Hepatocyte (in vitro differentiated cells): ENCODE measurements at regions not wholly inside any gene's neighbourhood (a gene's known extent, or its start where the extent isn't known, plus 50 kb on each side); places are given as distances from the start of the nearest gene placed in this dataset.

Source experiments
- DNase-seq: peaks from one replicate; pipeline ENCODE4 v3.0.0-alpha.2; 2016; ENCODE audit warnings: low spot score
- H2AFZ ChIP-seq: fragments of 200-600 bp; sonication (generic); 2 replicates; pipeline ENCODE4 v1.6.0; 2016; ENCODE audit warnings: antibody characterized with exemption, mild to moderate bottlenecking
- H3K27ac ChIP-seq: fragments of 200-600 bp; sonication (generic); 2 replicates; pipeline ENCODE4 v1.5.1; 2016; ENCODE audit warnings: mild to moderate bottlenecking
- H3K27me3 ChIP-seq: fragments of 200-600 bp; sonication (generic); 2 replicates; pipeline ENCODE4 v1.6.1; 2016
- H3K36me3 ChIP-seq: fragments of 200-600 bp; sonication (generic); replicated peaks from 2 replicates; pipeline ENCODE4 v1.5.1; 2016; ENCODE audit warnings: low read depth; ENCODE audit not compliant: insufficient read depth
- H3K4me1 ChIP-seq: fragments of 200-600 bp; sonication (generic); 2 replicates; pipeline ENCODE4 v1.5.1; 2016; ENCODE audit warnings: mild to moderate bottlenecking, moderate library complexity; ENCODE audit not compliant: insufficient read depth
- H3K4me2 ChIP-seq: fragments of 200-600 bp; sonication (generic); 2 replicates; pipeline ENCODE4 v1.6.0; 2016
- H3K4me3 ChIP-seq: fragments of 200-600 bp; sonication (generic); 2 replicates; pipeline ENCODE4 v1.5.1; 2016; ENCODE audit warnings: mild to moderate bottlenecking
- H3K79me2 ChIP-seq: fragments of 200-600 bp; sonication (generic); 2 replicates; pipeline ENCODE4 v1.6.0; 2017; ENCODE audit warnings: mild to moderate bottlenecking
- H3K9me2 ChIP-seq: fragments of 200-600 bp; sonication (generic); replicated peaks from 2 replicates; pipeline ENCODE4 v1.6.0; 2017; ENCODE audit warnings: mild to moderate bottlenecking; ENCODE audit not compliant: insufficient read depth
- H3K9me3 ChIP-seq: fragments of 200-600 bp; sonication (generic); 2 replicates; pipeline ENCODE4 v1.5.1; 2016; ENCODE audit warnings: low read depth, mild to moderate bottlenecking
- H4K20me1 ChIP-seq: fragments of 200-600 bp; sonication (generic); 2 replicates; pipeline ENCODE4 v1.6.0; 2016; ENCODE audit warnings: mild to moderate bottlenecking; ENCODE audit not compliant: insufficient read depth, poor library complexity, severe bottlenecking
- EZH2 ChIP-seq: fragments of 200-600 bp; sonication (generic); IDR thresholded peaks from 2 replicates; pipeline ENCODE4 v1.6.1; 2016; ENCODE audit warnings: antibody characterized with exemption, mild to moderate bottlenecking, borderline replicate concordance
- EZH2phosphoT487 ChIP-seq: fragments of 200-600 bp; sonication (generic); IDR thresholded peaks from one replicate; pipeline ENCODE4 v1.6.1; 2018; ENCODE audit warnings: antibody characterized with exemption, mild to moderate bottlenecking, low read depth, moderate library complexity; ENCODE audit not compliant: unreplicated experiment, severe bottlenecking
- WGBS: methylation state at CpG from one replicate; pipeline ENCODE4 v1.1.6; 2016; ENCODE audit warnings: low lambda C conversion rate; ENCODE audit errors: missing lambda C conversion rate; 5-methylcytosine and 5-hydroxymethylcytosine counted together
- TF ChIP-seq, protein P1 (sequence below): fragments of 200-600 bp; sonication (generic); IDR thresholded peaks from 2 replicates; pipeline ENCODE4 v1.5.1; 2016; ENCODE audit warnings: antibody characterized with exemption, mild to moderate bottlenecking; ENCODE audit not compliant: poor library complexity

GRCh38 chr5:94043311-94043710, 301.9 kb upstream of the POU5F2 start:
- no peak overlapping the region for H3K4me2 ChIP-seq
- H3K27me3 ChIP-seq: no peaks in the 10 kb centered on the region
- no peak for DNase-seq
- H3K4me3 ChIP-seq: no peak overlapping the region
- H3K9me3 ChIP-seq: no peaks in the 10 kb centered on the region
- H3K79me2 ChIP-seq: no peaks in the 10 kb centered on the region
- H2AFZ ChIP-seq: no peak overlapping the region
- H3K27ac ChIP-seq: no peak overlapping the region
- no peaks in the 10 kb centered on the region for H4K20me1 ChIP-seq
- no peaks in the 10 kb centered on the region for H3K4me1 ChIP-seq
- H3K36me3 ChIP-seq: no peaks in the 10 kb centered on the region
- no peak for TF ChIP-seq EZH2
- TF ChIP-seq, protein P1, sequence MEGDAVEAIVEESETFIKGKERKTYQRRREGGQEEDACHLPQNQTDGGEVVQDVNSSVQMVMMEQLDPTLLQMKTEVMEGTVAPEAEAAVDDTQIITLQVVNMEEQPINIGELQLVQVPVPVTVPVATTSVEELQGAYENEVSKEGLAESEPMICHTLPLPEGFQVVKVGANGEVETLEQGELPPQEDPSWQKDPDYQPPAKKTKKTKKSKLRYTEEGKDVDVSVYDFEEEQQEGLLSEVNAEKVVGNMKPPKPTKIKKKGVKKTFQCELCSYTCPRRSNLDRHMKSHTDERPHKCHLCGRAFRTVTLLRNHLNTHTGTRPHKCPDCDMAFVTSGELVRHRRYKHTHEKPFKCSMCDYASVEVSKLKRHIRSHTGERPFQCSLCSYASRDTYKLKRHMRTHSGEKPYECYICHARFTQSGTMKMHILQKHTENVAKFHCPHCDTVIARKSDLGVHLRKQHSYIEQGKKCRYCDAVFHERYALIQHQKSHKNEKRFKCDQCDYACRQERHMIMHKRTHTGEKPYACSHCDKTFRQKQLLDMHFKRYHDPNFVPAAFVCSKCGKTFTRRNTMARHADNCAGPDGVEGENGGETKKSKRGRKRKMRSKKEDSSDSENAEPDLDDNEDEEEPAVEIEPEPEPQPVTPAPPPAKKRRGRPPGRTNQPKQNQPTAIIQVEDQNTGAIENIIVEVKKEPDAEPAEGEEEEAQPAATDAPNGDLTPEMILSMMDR: no peak
- TF ChIP-seq EZH2phosphoT487: no peak
- no peaks in the 10 kb centered on the region for H3K9me2 ChIP-seq

DNA sequence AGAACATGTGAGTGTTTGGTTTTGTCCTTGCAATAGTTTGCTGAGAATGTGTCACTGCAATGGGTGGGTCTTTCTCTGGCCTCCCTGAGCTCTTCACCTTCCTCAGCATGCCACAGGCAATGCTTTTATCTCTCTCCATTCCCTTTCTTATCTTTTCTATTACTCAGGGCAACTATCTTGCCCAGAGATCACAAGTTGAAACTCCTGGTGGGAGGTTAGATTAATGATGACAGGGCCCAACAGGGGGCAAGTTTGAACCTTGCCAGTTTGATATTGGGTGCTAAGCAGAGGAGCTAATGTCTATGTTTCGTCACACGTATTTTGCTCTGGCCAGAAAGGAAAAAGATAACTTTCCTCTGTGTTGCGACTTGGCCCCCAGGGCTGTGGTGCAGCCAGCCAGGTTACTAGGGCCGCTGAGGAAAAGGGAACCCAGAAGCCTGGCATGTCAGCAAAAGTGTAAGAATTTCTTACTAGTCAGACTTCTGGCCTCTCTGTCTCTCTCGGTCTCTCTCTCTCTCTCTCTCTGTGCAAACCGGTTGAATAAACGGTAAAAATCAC, 299.3 kb upstream of the POU5F2 start:
- Histone ChIP-seq H3K36me3 (no peaks in the 10 kb centered on the region), H3K79me2 (no peaks in the 10 kb centered on the region), H3K4me2 (no peak overlapping the region), H3K9me3 (no peaks in the 10 kb centered on the region), H2AFZ (no peak overlapping the region), H3K4me1 (no peaks in the 10 kb centered on the region), H3K27me3 (no peaks in the 10 kb centered on the region), H3K4me3 (no peak overlapping the region), H4K20me1 (no peaks in the 10 kb centered on the region), H3K9me2 (no peaks in the 10 kb centered on the region), H3K27ac (peak overlapping the region; percentile 43)
- TF ChIP-seq EZH2phosphoT487 (no peak), EZH2 (no peak)
- TF ChIP-seq, protein P1: no peak
- WGBS: 63% methylated on average over 7 of the region's 7 CpGs
- no peak for DNase-seq

- H3K9me3 ChIP-seq: no peaks in the 10 kb centered on the region
- H4K20me1 ChIP-seq: no peaks in the 10 kb centered on the region
- TF ChIP-seq EZH2phosphoT487: no peak
- TF ChIP-seq EZH2: no peak
- TF ChIP-seq, protein P1: no peak
- H3K27me3 ChIP-seq: no peaks in the 10 kb centered on the region
- no peaks in the 10 kb centered on the region for H3K9me2 ChIP-seq
- no peak overlapping the region for H3K4me3 ChIP-seq
- no peaks in the 10 kb centered on the region for H3K36me3 ChIP-seq
- no peak overlapping the region for H3K4me2 ChIP-seq
- no peak overlapping the region for H3K27ac ChIP-seq
- H3K79me2 ChIP-seq: no peaks in the 10 kb centered on the region
- H2AFZ ChIP-seq: no peak overlapping the region
- no peak for DNase-seq
- no peaks in the 10 kb centered on the region for H3K4me1 ChIP-seq
Observed at GRCh38 chr5:94039101-94039500, 297.7 kb upstream of the POU5F2 start.

DNA sequence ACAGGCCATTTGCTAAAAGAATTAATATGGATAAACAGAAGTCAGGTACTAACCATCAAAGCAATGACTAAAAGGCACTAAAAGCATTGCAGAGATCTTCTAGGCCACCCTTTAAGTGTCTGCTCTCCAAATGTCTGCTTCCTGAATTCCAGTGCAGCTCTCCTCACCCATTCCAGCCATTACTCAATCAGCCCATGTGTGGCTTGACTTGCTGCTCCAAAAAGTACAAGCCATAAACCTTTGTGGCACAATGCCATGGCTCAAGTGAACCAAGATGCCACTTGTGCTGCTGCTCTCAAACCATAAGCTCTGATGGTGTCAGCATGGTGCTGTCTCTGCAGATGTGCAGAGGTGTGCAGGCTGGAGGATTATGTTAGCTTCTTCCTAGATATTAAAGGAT, 290.2 kb upstream of the POU5F2 start:
- no peak for DNase-seq
- no peak overlapping the region for H2AFZ ChIP-seq

More for the DNA sequence above, 290.2 kb upstream of the POU5F2 start:
- TF ChIP-seq EZH2: no peak
- TF ChIP-seq, protein P1: no peak
- no peak for TF ChIP-seq EZH2phosphoT487
- no peaks in the 10 kb centered on the region for H3K27me3 ChIP-seq
- no peaks in the 10 kb centered on the region for H3K9me3 ChIP-seq
- H3K36me3 ChIP-seq: no peaks in the 10 kb centered on the region
- H3K4me2 ChIP-seq: no peak overlapping the region
- no peaks in the 10 kb centered on the region for H4K20me1 ChIP-seq
- no peaks in the 10 kb centered on the region for H3K9me2 ChIP-seq
- no peak overlapping the region for H3K27ac ChIP-seq
- no peak overlapping the region for H3K4me3 ChIP-seq
- H3K79me2 ChIP-seq: no peaks in the 10 kb centered on the region
- no peaks in the 10 kb centered on the region for H3K4me1 ChIP-seq
